Uterus (tissue), 2 donors: ENCODE measurements at regions not wholly inside any gene's neighbourhood (a gene's known extent, or its start where the extent isn't known, plus 50 kb on each side); places are given as distances from the start of the nearest gene placed in this dataset.

Experiments used
- POLR2A ChIP-seq, 2 donors: fragments of 450-650 bp; IDR thresholded peaks; one replicate each; pipeline ENCODE4 v1.6.1; 2016; ENCODE audit warnings: antibody characterized with exemption in 2 of 2, mild to moderate bottlenecking in 1 of 2, moderate library complexity in 1 of 2
- TF ChIP-seq, protein P1 (sequence below), 4 experiments: fragments of 200-600 bp in 2 of 4; fragments of 450-650 bp in 2 of 4; sonication (generic) in 2 of 4; IDR thresholded peaks; one replicate each; pipeline ENCODE4 v1.5.1; 2016 to 2019; ENCODE audit warnings: antibody characterized with exemption in 4 of 4, mild to moderate bottlenecking in 2 of 4, moderate library complexity in 1 of 4

DNA sequence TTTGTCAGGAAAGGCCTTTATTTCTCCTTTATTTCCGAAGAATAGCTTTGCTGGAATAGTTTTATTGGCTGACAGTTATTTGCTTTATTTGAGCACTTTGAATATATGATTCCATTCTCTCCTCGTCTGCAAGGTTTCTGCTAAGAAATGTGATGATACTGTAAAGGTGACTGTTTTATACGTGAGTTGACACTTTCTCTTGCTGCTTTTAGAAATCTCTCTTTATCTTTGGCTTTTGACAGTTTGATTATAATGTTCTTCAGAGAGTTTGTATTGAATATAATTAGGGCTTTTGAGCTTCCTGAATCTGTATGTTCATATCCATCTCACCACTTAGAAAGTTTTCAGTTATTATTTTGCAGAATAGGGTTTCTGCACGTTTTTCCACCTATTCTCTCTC is 1003.7 kb upstream of the SLIT2 start:
- TF ChIP-seq, protein P1, sequence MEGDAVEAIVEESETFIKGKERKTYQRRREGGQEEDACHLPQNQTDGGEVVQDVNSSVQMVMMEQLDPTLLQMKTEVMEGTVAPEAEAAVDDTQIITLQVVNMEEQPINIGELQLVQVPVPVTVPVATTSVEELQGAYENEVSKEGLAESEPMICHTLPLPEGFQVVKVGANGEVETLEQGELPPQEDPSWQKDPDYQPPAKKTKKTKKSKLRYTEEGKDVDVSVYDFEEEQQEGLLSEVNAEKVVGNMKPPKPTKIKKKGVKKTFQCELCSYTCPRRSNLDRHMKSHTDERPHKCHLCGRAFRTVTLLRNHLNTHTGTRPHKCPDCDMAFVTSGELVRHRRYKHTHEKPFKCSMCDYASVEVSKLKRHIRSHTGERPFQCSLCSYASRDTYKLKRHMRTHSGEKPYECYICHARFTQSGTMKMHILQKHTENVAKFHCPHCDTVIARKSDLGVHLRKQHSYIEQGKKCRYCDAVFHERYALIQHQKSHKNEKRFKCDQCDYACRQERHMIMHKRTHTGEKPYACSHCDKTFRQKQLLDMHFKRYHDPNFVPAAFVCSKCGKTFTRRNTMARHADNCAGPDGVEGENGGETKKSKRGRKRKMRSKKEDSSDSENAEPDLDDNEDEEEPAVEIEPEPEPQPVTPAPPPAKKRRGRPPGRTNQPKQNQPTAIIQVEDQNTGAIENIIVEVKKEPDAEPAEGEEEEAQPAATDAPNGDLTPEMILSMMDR (IDR thresholded peaks at IDR 0.05): no peak
- TF ChIP-seq POLR2A (IDR thresholded peaks at IDR 0.05): no peak
